ENCODE measurements at regions not wholly inside any gene's neighbourhood (a gene's known extent, or its start where the extent isn't known, plus 50 kb on each side); places are given as distances from the start of the nearest gene placed in this dataset.

GRCh38 chr3:178284181-178284580 is 252.1 kb upstream of the KCNMB2 start:
- TF ChIP-seq POLR2A (IDR thresholded peaks at IDR 0.05; ENCODE audit: low read depth, low read length) (no peak), POLR2AphosphoS5 (IDR thresholded peaks at IDR 0.05; ENCODE audit: low read depth, low read length) (no peak), TAF1 (IDR thresholded peaks at IDR 0.05; ENCODE audit: borderline replicate concordance, low read depth, low read length) (no peak)
